ENCODE measurements at regions not wholly inside any gene's neighbourhood (a gene's known extent, or its start where the extent isn't known, plus 50 kb on each side); places are given as distances from the start of the nearest gene placed in this dataset.

GRCh38 chr9:1261879-1262766 is 212.0 kb downstream of the DMRT2 start:
- DNase-seq (ENCODE audit: low read depth) = no peak

- DNase-seq (ENCODE audit: low read depth) = peak; percentile 67
These were observed 217.0 kb downstream of the DMRT2 start for GRCh38 chr9:1267141-1267570.

- DNase-seq (ENCODE audit: low read depth) = peak; percentile 61
These were observed 217.4 kb downstream of the DMRT2 start for GRCh38 chr9:1267581-1267980.

GRCh38 chr9:1269533-1270315 is 219.6 kb downstream of the DMRT2 start:
- DNase-seq (ENCODE audit: low read depth) = no peak

GRCh38 chr9:1271367-1271766 is 221.2 kb downstream of the DMRT2 start:
- no peak for DNase-seq (ENCODE audit: low read depth)

GRCh38 chr9:1271786-1272185 is 221.6 kb downstream of the DMRT2 start:
- no peak for DNase-seq (ENCODE audit: low read depth)

GRCh38 chr9:1272488-1272887 is 222.3 kb downstream of the DMRT2 start:
- DNase-seq (ENCODE audit: low read depth) = no peak

- DNase-seq (ENCODE audit: low read depth) = peak; percentile 89
These were observed 223.7 kb downstream of the DMRT2 start for GRCh38 chr9:1273859-1274258.

GRCh38 chr9:1274334-1274733 is 224.2 kb downstream of the DMRT2 start:
- DNase-seq (ENCODE audit: low read depth) = no peak

- peak; percentile 39 for DNase-seq (ENCODE audit: low read depth)
These were observed 226.3 kb downstream of the DMRT2 start for GRCh38 chr9:1276474-1276873.

- no peak for DNase-seq (ENCODE audit: low read depth)
These were observed 234.6 kb downstream of the DMRT2 start for GRCh38 chr9:1284727-1285126.

- DNase-seq (ENCODE audit: low read depth) = no peak
These were observed 235.4 kb downstream of the DMRT2 start for GRCh38 chr9:1285526-1285925.

- no peak for DNase-seq (ENCODE audit: low read depth)
These were observed 242.2 kb downstream of the DMRT2 start for GRCh38 chr9:1292384-1292783.

GRCh38 chr9:1294641-1295258 is 244.6 kb downstream of the DMRT2 start:
- no peak for DNase-seq (ENCODE audit: low read depth)

GRCh38 chr9:1296331-1296730 is 246.2 kb downstream of the DMRT2 start:
- peak; percentile 60 for DNase-seq (ENCODE audit: low read depth)

- no peak for DNase-seq (ENCODE audit: low read depth)
These were observed 247.9 kb downstream of the DMRT2 start for GRCh38 chr9:1298046-1298445.

- DNase-seq (ENCODE audit: low read depth) = no peak
These were observed 250.8 kb downstream of the DMRT2 start for GRCh38 chr9:1300941-1301340.

- peak; percentile 25 for DNase-seq (ENCODE audit: low read depth)
These were observed 253.8 kb downstream of the DMRT2 start for GRCh38 chr9:1303932-1304331.

GRCh38 chr9:1311462-1312042 is 261.4 kb downstream of the DMRT2 start:
- DNase-seq (ENCODE audit: low read depth) = no peak

- no peak for DNase-seq (ENCODE audit: low read depth)
These were observed 269.3 kb downstream of the DMRT2 start for GRCh38 chr9:1319436-1319835.

GRCh38 chr9:1320051-1320557 is 269.9 kb downstream of the DMRT2 start:
- no peak for DNase-seq (ENCODE audit: low read depth)

All from HT1080 (cell line).